SK-N-SH (cell line): ENCODE measurements at regions not wholly inside any gene's neighbourhood (a gene's known extent, or its start where the extent isn't known, plus 50 kb on each side); places are given as distances from the start of the nearest gene placed in this dataset.

ENCODE experiments used
- CTCF ChIP-seq: fragments of 200-600 bp; sonication (generic); IDR thresholded peaks from 2 replicates; pipeline ENCODE4 v1.6.1; 2017; ENCODE audit warnings: antibody characterized with exemption, mild to moderate bottlenecking, moderate library complexity
- GABPA ChIP-seq: IDR thresholded peaks from 2 replicates; pipeline ENCODE4 v1.4.0; 2012; ENCODE audit warnings: low read depth, mild to moderate bottlenecking
- JUND ChIP-seq: IDR thresholded peaks from 2 replicates; pipeline ENCODE4 v1.4.0; 2012
- RFX5 ChIP-seq: IDR thresholded peaks from 2 replicates; pipeline ENCODE4 v1.6.1; 2012; ENCODE audit warnings: mild to moderate bottlenecking, improper control_type of control experiment, low read length
- USF2 ChIP-seq: fragments of 150-350 bp; IDR thresholded peaks from 2 replicates; pipeline ENCODE4 v1.6.1; 2017; ENCODE audit warnings: antibody characterized with exemption, low read length, low read depth, borderline replicate concordance
- YY1 ChIP-seq: IDR thresholded peaks from 2 replicates; pipeline ENCODE4 v1.4.0; 2012; ENCODE audit warnings: low read depth, mild to moderate bottlenecking

GRCh38 chr2:5538772-5539171, 153.4 kb upstream of the SOX11 start:
- TF ChIP-seq CTCF = no peak
- TF ChIP-seq RFX5 = no peak
- TF ChIP-seq JUND = no peak
- no peak for TF ChIP-seq GABPA
- no peak for TF ChIP-seq USF2
- TF ChIP-seq YY1 = no peak
